ENCODE measurements at regions not wholly inside any gene's neighbourhood (a gene's known extent, or its start where the extent isn't known, plus 50 kb on each side); places are given as distances from the start of the nearest gene placed in this dataset.

GRCh38 chr5:53429706-53430105 is 50.7 kb upstream of the FST start:
- no peak overlapping the region for H3K27ac ChIP-seq (ENCODE audit: low read depth, low read length, poor library complexity, severe bottlenecking)
- H3K27me3 ChIP-seq (ENCODE audit: insufficient read depth, low read length), result no peaks in the 10 kb centered on the region
- H4K20me1 ChIP-seq (ENCODE audit: insufficient read depth, low read length), result no peaks in the 10 kb centered on the region
- TF ChIP-seq CTCF (IDR thresholded peaks at IDR 0.05; ENCODE audit: low read length) (no peak), EZH2 (IDR thresholded peaks at IDR 0.05; ENCODE audit: borderline replicate concordance, low read length) (no peak)
- H3K4me2 ChIP-seq (ENCODE audit: low read length), result no peak overlapping the region
- no peaks in the 10 kb centered on the region for H3K9me3 ChIP-seq (ENCODE audit: low read length)
- H3K79me2 ChIP-seq (ENCODE audit: insufficient read depth, low read length), result no peaks in the 10 kb centered on the region
- no peaks in the 10 kb centered on the region for H3K4me1 ChIP-seq (ENCODE audit: insufficient read depth, low read length, severe bottlenecking)
- H2AFZ ChIP-seq (ENCODE audit: low read length), result no peak overlapping the region
- H3K9me2 ChIP-seq (ENCODE audit: low read depth, low read length), result no peaks in the 10 kb centered on the region
- H3K9ac ChIP-seq (ENCODE audit: low read length), result no peak overlapping the region
- H3K4me3 ChIP-seq (ENCODE audit: low read depth, low read length, poor library complexity, severe bottlenecking), result no peak overlapping the region
- H3F3A ChIP-seq (ENCODE audit: insufficient read depth, low read length), result no peaks in the 10 kb centered on the region
- no peaks in the 10 kb centered on the region for H3K36me3 ChIP-seq (ENCODE audit: insufficient read depth, low read length)

GRCh38 chr5:53430618-53431252 is 49.7 kb upstream of the FST start:
- no peaks in the 10 kb centered on the region for H3K36me3 ChIP-seq (ENCODE audit: insufficient read depth, low read length)
- H3K9me3 ChIP-seq (ENCODE audit: low read length), result no peaks in the 10 kb centered on the region
- TF ChIP-seq CTCF (IDR thresholded peaks at IDR 0.05; ENCODE audit: low read length) (peak; percentile 52), EZH2 (IDR thresholded peaks at IDR 0.05; ENCODE audit: borderline replicate concordance, low read length) (no peak)
- no peaks in the 10 kb centered on the region for H3K9me2 ChIP-seq (ENCODE audit: low read depth, low read length)
- H3K4me1 ChIP-seq (ENCODE audit: insufficient read depth, low read length, severe bottlenecking), result no peaks in the 10 kb centered on the region
- H3K79me2 ChIP-seq (ENCODE audit: insufficient read depth, low read length), result no peaks in the 10 kb centered on the region
- no peak overlapping the region for H2AFZ ChIP-seq (ENCODE audit: low read length)
- H3F3A ChIP-seq (ENCODE audit: insufficient read depth, low read length), result no peaks in the 10 kb centered on the region
- no peak overlapping the region for H3K9ac ChIP-seq (ENCODE audit: low read length)
- no peak overlapping the region for H3K27ac ChIP-seq (ENCODE audit: low read depth, low read length, poor library complexity, severe bottlenecking)
- no peaks in the 10 kb centered on the region for H4K20me1 ChIP-seq (ENCODE audit: insufficient read depth, low read length)
- H3K27me3 ChIP-seq (ENCODE audit: insufficient read depth, low read length), result no peaks in the 10 kb centered on the region
- no peak overlapping the region for H3K4me3 ChIP-seq (ENCODE audit: low read depth, low read length, poor library complexity, severe bottlenecking)
- H3K4me2 ChIP-seq (ENCODE audit: low read length), result no peak overlapping the region
